ENCODE measurements at regions not wholly inside any gene's neighbourhood (a gene's known extent, or its start where the extent isn't known, plus 50 kb on each side); places are given as distances from the start of the nearest gene placed in this dataset.

GRCh38 chr18:61222206-61222605 lies 111.0 kb upstream of the CDH20 start:
- Histone ChIP-seq H3K79me2 (ENCODE audit: control insufficient read depth, insufficient read depth, low read length) (no peaks in the 10 kb centered on the region), H4K20me1 (ENCODE audit: control insufficient read depth, extremely low read depth, insufficient read depth, low read length) (no peaks in the 10 kb centered on the region), H3K4me3 (replicated peaks in 1 of 4; ENCODE audit: control extremely low read depth in 1 of 4, insufficient read depth in 1 of 4, low read depth in 3 of 4, low read length in 4 of 4) (no peak overlapping the region), H3K36me3 (ENCODE audit: control insufficient read depth, insufficient read depth, low read length) (no peaks in the 10 kb centered on the region), H3K9ac (ENCODE audit: insufficient read depth, low read length) (no peak overlapping the region), H3K27me3 (ENCODE audit: control insufficient read depth, insufficient read depth, low read length) (no peaks in the 10 kb centered on the region), H3K9me3 (ENCODE audit: control insufficient read depth, insufficient read depth, low read depth, low read length) (no peaks in the 10 kb centered on the region), H2AFZ (ENCODE audit: low read length) (no peak overlapping the region), H3K4me1 (ENCODE audit: control insufficient read depth, extremely low read depth, insufficient read depth, low read length) (no peaks in the 10 kb centered on the region), H3K27ac (ENCODE audit: insufficient read depth, low read length) (no peak overlapping the region), H3K4me2 (ENCODE audit: extremely low read depth, insufficient read depth, low read length) (no peak overlapping the region)
- no peak for DNase-seq (ENCODE audit: low read depth in 2 of 2)
- TF ChIP-seq EZH2 (IDR thresholded peaks at IDR 0.05; ENCODE audit: low read length, missing control alignments) (no peak), CTCF (conservative IDR thresholded peaks at IDR 0.05 in 1 of 2, IDR thresholded peaks at IDR 0.05 in 1 of 2; ENCODE audit: low read depth in 1 of 2, low read length in 2 of 2) (no peak)

- Histone ChIP-seq H3K4me3 (replicated peaks in 1 of 4; ENCODE audit: control extremely low read depth in 1 of 4, insufficient read depth in 1 of 4, low read depth in 3 of 4, low read length in 4 of 4) (no peak overlapping the region), H2AFZ (ENCODE audit: low read length) (no peak overlapping the region), H3K27me3 (ENCODE audit: control insufficient read depth, insufficient read depth, low read length) (no peaks in the 10 kb centered on the region), H3K4me1 (ENCODE audit: control insufficient read depth, extremely low read depth, insufficient read depth, low read length) (no peaks in the 10 kb centered on the region), H3K27ac (ENCODE audit: insufficient read depth, low read length) (no peak overlapping the region), H4K20me1 (ENCODE audit: control insufficient read depth, extremely low read depth, insufficient read depth, low read length) (no peaks in the 10 kb centered on the region), H3K79me2 (ENCODE audit: control insufficient read depth, insufficient read depth, low read length) (no peaks in the 10 kb centered on the region), H3K36me3 (ENCODE audit: control insufficient read depth, insufficient read depth, low read length) (no peaks in the 10 kb centered on the region), H3K4me2 (ENCODE audit: extremely low read depth, insufficient read depth, low read length) (no peak overlapping the region), H3K9ac (ENCODE audit: insufficient read depth, low read length) (no peak overlapping the region), H3K9me3 (ENCODE audit: control insufficient read depth, insufficient read depth, low read depth, low read length) (no peaks in the 10 kb centered on the region)
- TF ChIP-seq EZH2 (IDR thresholded peaks at IDR 0.05; ENCODE audit: low read length, missing control alignments), result no peak
- TF ChIP-seq CTCF (conservative IDR thresholded peaks at IDR 0.05 in 1 of 2, IDR thresholded peaks at IDR 0.05 in 1 of 2; ENCODE audit: low read depth in 1 of 2, low read length in 2 of 2), result no peak
- DNase-seq (ENCODE audit: low read depth in 2 of 2), result peak in 1 of 2 donors; percentile 20
Observed at GRCh38 chr18:61225336-61225735, 107.9 kb upstream of the CDH20 start.

- Histone ChIP-seq H2AFZ (ENCODE audit: low read length) (no peak overlapping the region), H3K27ac (ENCODE audit: insufficient read depth, low read length) (no peak overlapping the region), H3K79me2 (ENCODE audit: control insufficient read depth, insufficient read depth, low read length) (no peaks in the 10 kb centered on the region), H3K27me3 (ENCODE audit: control insufficient read depth, insufficient read depth, low read length) (no peaks in the 10 kb centered on the region), H3K4me2 (ENCODE audit: extremely low read depth, insufficient read depth, low read length) (no peak overlapping the region), H3K4me3 (replicated peaks in 1 of 4; ENCODE audit: control extremely low read depth in 1 of 4, insufficient read depth in 1 of 4, low read depth in 3 of 4, low read length in 4 of 4) (no peak overlapping the region), H3K36me3 (ENCODE audit: control insufficient read depth, insufficient read depth, low read length) (no peaks in the 10 kb centered on the region), H3K4me1 (ENCODE audit: control insufficient read depth, extremely low read depth, insufficient read depth, low read length) (no peaks in the 10 kb centered on the region), H4K20me1 (ENCODE audit: control insufficient read depth, extremely low read depth, insufficient read depth, low read length) (no peaks in the 10 kb centered on the region), H3K9me3 (ENCODE audit: control insufficient read depth, insufficient read depth, low read depth, low read length) (no peaks in the 10 kb centered on the region), H3K9ac (ENCODE audit: insufficient read depth, low read length) (no peak overlapping the region)
- DNase-seq (ENCODE audit: low read depth in 2 of 2), result no peak
- TF ChIP-seq EZH2 (IDR thresholded peaks at IDR 0.05; ENCODE audit: low read length, missing control alignments) (no peak), CTCF (conservative IDR thresholded peaks at IDR 0.05 in 1 of 2, IDR thresholded peaks at IDR 0.05 in 1 of 2; ENCODE audit: low read depth in 1 of 2, low read length in 2 of 2) (no peak)
Observed at GRCh38 chr18:61236356-61237057, 96.7 kb upstream of the CDH20 start.

Data from fibroblast of lung (primary cell).